MCF 10A (cell line): ENCODE measurements at regions not wholly inside any gene's neighbourhood (a gene's known extent, or its start where the extent isn't known, plus 50 kb on each side); places are given as distances from the start of the nearest gene placed in this dataset.

Experiments used
- BruUV-seq: library from RNA; stranded (reverse); fragments of 400-500 nt; replicated peaks from 2 replicates; lab custom pipeline; 2021; lab: Mats Ljungman, UMichigan
- CTCF ChIA-PET: fragments of 300-600 bp; sonication (Branson Sonifier 250); formaldehyde crosslinking; extraction: SDS; loops from one replicate; lab custom pipeline; 2021; ENCODE audit warnings: antibody characterized with exemption, inconsistent platforms; lab: Yijun Ruan, JAX
- POLR2A ChIA-PET: fragments of 300-600, 350-650 bp; sonication (Branson Sonifier 250); formaldehyde crosslinking; extraction: SDS; loops from one replicate; lab custom pipeline; 2020; ENCODE audit warnings: antibody characterized with exemption, inconsistent platforms; lab: Yijun Ruan, JAX
- DNase-seq: peaks from one replicate; pipeline ENCODE4 v3.0.0-alpha.2; 2018; ENCODE audit not compliant: unreplicated experiment
- H3K27ac Mint-ChIP-seq: one replicate; pipeline ENCODE4 v1.8.0; 2022; ENCODE audit warnings: mild to moderate bottlenecking, low read depth, mixed read lengths; ENCODE audit not compliant: unreplicated experiment
- H3K27me3 Mint-ChIP-seq: one replicate; pipeline ENCODE4 v1.8.0; 2022; ENCODE audit warnings: mixed read lengths; ENCODE audit not compliant: insufficient read depth, unreplicated experiment
- H3K36me3 Mint-ChIP-seq: one replicate; pipeline ENCODE4 v1.8.0; 2022; ENCODE audit warnings: mild to moderate bottlenecking, moderate library complexity, mixed read lengths; ENCODE audit not compliant: insufficient read depth, unreplicated experiment
- H3K4me1 Mint-ChIP-seq: one replicate; pipeline ENCODE4 v1.8.0; 2022; ENCODE audit warnings: mixed read lengths; ENCODE audit not compliant: insufficient read depth, unreplicated experiment
- H3K4me3 Mint-ChIP-seq: one replicate; pipeline ENCODE4 v1.8.0; 2022; ENCODE audit warnings: mild to moderate bottlenecking, moderate library complexity, mixed read lengths; ENCODE audit not compliant: unreplicated experiment
- H3K9me3 Mint-ChIP-seq: one replicate; pipeline ENCODE4 v1.8.0; 2022; ENCODE audit warnings: mixed read lengths; ENCODE audit not compliant: unreplicated experiment
- CTCF ChIP-seq: fragments of 200-600 bp; IDR thresholded peaks from one replicate; pipeline ENCODE4 v1.8.0; 2022; ENCODE audit warnings: antibody characterized with exemption, mild to moderate bottlenecking; ENCODE audit not compliant: unreplicated experiment
- intact Hi-C: fragments of 100-400 bp; cut with micrococcal nuclease; formaldehyde crosslinking; loops from 2 replicates; pipeline ENCODE4 v1.14.1; 2022

- H3K4me3 Mint-ChIP-seq, result no peak overlapping the region
- no peak for DNase-seq
- intact Hi-C loops, result no loop called here
- no peaks in the 10 kb centered on the region for H3K4me1 Mint-ChIP-seq
- no peaks in the 10 kb centered on the region for H3K36me3 Mint-ChIP-seq
- ChIA-PET POLR2A (no interaction called here), CTCF (interaction anchor here (0.7 to 1.2 kb wide), 2 partner anchors 13 to 22 kb away, joined by 3 to 4 read pairs; no protein-coding TSS in a partner anchor)
- no peak overlapping the region for H3K27ac Mint-ChIP-seq
- no peaks in the 10 kb centered on the region for H3K9me3 Mint-ChIP-seq
- TF ChIP-seq CTCF, result no peak
- no TSS peak for BruUV-seq
- peaks cover 74% of the 10 kb centered on the region for H3K27me3 Mint-ChIP-seq
Measured at GRCh38 chr16:86037999-86038925, 139.3 kb downstream of the IRF8 start.

- H3K27ac Mint-ChIP-seq, result no peak overlapping the region
- H3K9me3 Mint-ChIP-seq, result no peaks in the 10 kb centered on the region
- H3K4me3 Mint-ChIP-seq, result no peak overlapping the region
- ChIA-PET POLR2A (no interaction called here), CTCF (interaction anchor here (0.7 kb wide), 1 partner anchor 14 kb away, joined by 4 read pairs; no protein-coding TSS in a partner anchor)
- H3K36me3 Mint-ChIP-seq, result no peaks in the 10 kb centered on the region
- TF ChIP-seq CTCF, result no peak
- H3K27me3 Mint-ChIP-seq, result peaks cover 74% of the 10 kb centered on the region
- no TSS peak for BruUV-seq
- H3K4me1 Mint-ChIP-seq, result no peaks in the 10 kb centered on the region
- no peak for DNase-seq
- intact Hi-C loops, result no loop called here
Measured at GRCh38 chr16:86038926-86039310, 140.0 kb downstream of the IRF8 start.

GRCh38 chr16:86039606-86040005 is 140.6 kb downstream of the IRF8 start:
- no peak for DNase-seq
- Mint-ChIP-seq H3K4me3 (no peak overlapping the region), H3K9me3 (no peaks in the 10 kb centered on the region), H3K27me3 (peaks cover 76% of the 10 kb centered on the region), H3K36me3 (no peaks in the 10 kb centered on the region), H3K4me1 (no peaks in the 10 kb centered on the region), H3K27ac (no peak overlapping the region)
- CTCF ChIA-PET, result no interaction called here
- intact Hi-C loops, result no loop called here
- BruUV-seq, result no TSS peak
- TF ChIP-seq CTCF, result no peak
- POLR2A ChIA-PET, result no interaction called here

- no TSS peak for BruUV-seq
- Mint-ChIP-seq H3K27ac (no peak overlapping the region), H3K9me3 (no peaks in the 10 kb centered on the region), H3K36me3 (no peaks in the 10 kb centered on the region), H3K27me3 (peaks cover 70% of the 10 kb centered on the region), H3K4me1 (no peaks in the 10 kb centered on the region), H3K4me3 (no peak overlapping the region)
- CTCF ChIA-PET, result interaction anchor here (0.7 kb wide), 1 partner anchor 11 kb away, joined by 3 read pairs; no protein-coding TSS in a partner anchor
- TF ChIP-seq CTCF, result no peak
- POLR2A ChIA-PET, result interaction anchor here (0.6 kb wide), 1 partner anchor 26 kb away, joined by 3 read pairs; no protein-coding TSS in a partner anchor
- intact Hi-C loops, result no loop called here
- DNase-seq, result no peak
Measured at GRCh38 chr16:86040496-86040895, 141.5 kb downstream of the IRF8 start.
